ENCODE measurements at regions not wholly inside any gene's neighbourhood (a gene's known extent, or its start where the extent isn't known, plus 50 kb on each side); places are given as distances from the start of the nearest gene placed in this dataset.

- H3K27me3 Mint-ChIP-seq: no peaks in the 10 kb centered on the region
- no peak for DNase-seq
- no peak overlapping the region for H3K4me3 Mint-ChIP-seq
- H3K27ac Mint-ChIP-seq: no peak overlapping the region
- ATAC-seq: no peak
- CTCF ChIA-PET: no interaction called here
- no peaks in the 10 kb centered on the region for H3K4me1 Mint-ChIP-seq
- no peaks in the 10 kb centered on the region for H3K36me3 Mint-ChIP-seq
- peaks cover 15% of the 10 kb centered on the region for H3K9me3 Mint-ChIP-seq (ENCODE audit: low read depth)
Measured at GRCh38 chr2:4427083-4427482, 723.7 kb downstream of the DCDC2C start.

- no peak for DNase-seq
- no peak for ATAC-seq
- CTCF ChIA-PET: no interaction called here
- no peaks in the 10 kb centered on the region for H3K27me3 Mint-ChIP-seq
- no peak overlapping the region for H3K27ac Mint-ChIP-seq
- no peaks in the 10 kb centered on the region for H3K36me3 Mint-ChIP-seq
- no peak overlapping the region for H3K4me3 Mint-ChIP-seq
- peaks cover 5% of the 10 kb centered on the region for H3K9me3 Mint-ChIP-seq (ENCODE audit: low read depth)
- H3K4me1 Mint-ChIP-seq: no peaks in the 10 kb centered on the region
Measured at GRCh38 chr2:4445821-4446220, 742.4 kb downstream of the DCDC2C start.

- Mint-ChIP-seq H3K36me3 (no peaks in the 10 kb centered on the region), H3K4me1 (no peaks in the 10 kb centered on the region), H3K4me3 (no peak overlapping the region), H3K27me3 (no peaks in the 10 kb centered on the region), H3K9me3 (ENCODE audit: low read depth) (peaks cover 17% of the 10 kb centered on the region), H3K27ac (no peak overlapping the region)
- ATAC-seq: no peak
- CTCF ChIA-PET: no interaction called here
- DNase-seq: no peak
Measured at GRCh38 chr2:4454907-4455306, 751.5 kb downstream of the DCDC2C start.

- CTCF ChIA-PET: no interaction called here
- Mint-ChIP-seq H3K36me3 (no peaks in the 10 kb centered on the region), H3K4me3 (no peak overlapping the region), H3K9me3 (ENCODE audit: low read depth) (peaks cover 17% of the 10 kb centered on the region), H3K4me1 (no peaks in the 10 kb centered on the region), H3K27me3 (no peaks in the 10 kb centered on the region), H3K27ac (no peak overlapping the region)
- ATAC-seq: no peak
- DNase-seq: no peak
Measured at GRCh38 chr2:4455486-4456155, 752.2 kb downstream of the DCDC2C start.

GRCh38 chr2:4464634-4465266 is 761.4 kb downstream of the DCDC2C start:
- H3K4me3 Mint-ChIP-seq: no peak overlapping the region
- H3K36me3 Mint-ChIP-seq: no peaks in the 10 kb centered on the region
- H3K27ac Mint-ChIP-seq: no peak overlapping the region
- DNase-seq: no peak
- H3K27me3 Mint-ChIP-seq: no peaks in the 10 kb centered on the region
- H3K4me1 Mint-ChIP-seq: no peaks in the 10 kb centered on the region
- CTCF ChIA-PET: no interaction called here
- peaks cover 5% of the 10 kb centered on the region for H3K9me3 Mint-ChIP-seq (ENCODE audit: low read depth)
- ATAC-seq: no peak

GRCh38 chr2:4465671-4466070 is 762.3 kb downstream of the DCDC2C start:
- peaks cover 5% of the 10 kb centered on the region for H3K9me3 Mint-ChIP-seq (ENCODE audit: low read depth)

GRCh38 chr2:4475618-4476017 is 772.2 kb downstream of the DCDC2C start:
- H3K36me3 Mint-ChIP-seq: no peaks in the 10 kb centered on the region
- DNase-seq (no peak), ATAC-seq (no peak)
- H3K9me3 Mint-ChIP-seq (ENCODE audit: low read depth): peaks cover 16% of the 10 kb centered on the region
- H3K4me1 Mint-ChIP-seq: no peaks in the 10 kb centered on the region
- H3K4me3 Mint-ChIP-seq: no peak overlapping the region
- CTCF ChIA-PET: no interaction called here
- no peak overlapping the region for H3K27ac Mint-ChIP-seq
- H3K27me3 Mint-ChIP-seq: no peaks in the 10 kb centered on the region

More at GRCh38 chr2:4465671-4466070, 762.3 kb downstream of the DCDC2C start:
- H3K27ac Mint-ChIP-seq: no peak overlapping the region
- H3K4me3 Mint-ChIP-seq: no peak overlapping the region
- no peaks in the 10 kb centered on the region for H3K27me3 Mint-ChIP-seq
- CTCF ChIA-PET: no interaction called here
- ATAC-seq: no peak
- H3K4me1 Mint-ChIP-seq: no peaks in the 10 kb centered on the region
- no peak for DNase-seq
- no peaks in the 10 kb centered on the region for H3K36me3 Mint-ChIP-seq

- no peaks in the 10 kb centered on the region for H3K4me1 Mint-ChIP-seq
- H3K4me3 Mint-ChIP-seq: no peak overlapping the region
- H3K9me3 Mint-ChIP-seq (ENCODE audit: low read depth): peaks cover 25% of the 10 kb centered on the region
- H3K27me3 Mint-ChIP-seq: no peaks in the 10 kb centered on the region
- DNase-seq (no peak), ATAC-seq (no peak)
- H3K27ac Mint-ChIP-seq: no peak overlapping the region
- no peaks in the 10 kb centered on the region for H3K36me3 Mint-ChIP-seq
- CTCF ChIA-PET: no interaction called here
Measured at GRCh38 chr2:4483050-4483449, 779.7 kb downstream of the DCDC2C start.

- H3K36me3 Mint-ChIP-seq: no peaks in the 10 kb centered on the region
- CTCF ChIA-PET: no interaction called here
- H3K4me3 Mint-ChIP-seq: no peak overlapping the region
- no peaks in the 10 kb centered on the region for H3K4me1 Mint-ChIP-seq
- no peak overlapping the region for H3K27ac Mint-ChIP-seq
- no peaks in the 10 kb centered on the region for H3K27me3 Mint-ChIP-seq
- ATAC-seq (no peak), DNase-seq (no peak)
- H3K9me3 Mint-ChIP-seq (ENCODE audit: low read depth): peaks cover 16% of the 10 kb centered on the region
Measured at GRCh38 chr2:4486971-4487370, 783.6 kb downstream of the DCDC2C start.

- Mint-ChIP-seq H3K36me3 (no peaks in the 10 kb centered on the region), H3K4me1 (no peaks in the 10 kb centered on the region), H3K27ac (no peak overlapping the region), H3K4me3 (no peak overlapping the region), H3K27me3 (no peaks in the 10 kb centered on the region), H3K9me3 (ENCODE audit: low read depth) (peaks cover 2% of the 10 kb centered on the region)
- CTCF ChIA-PET: no interaction called here
- DNase-seq (no peak), ATAC-seq (no peak)
Measured at GRCh38 chr2:4499316-4500030, 796.1 kb downstream of the DCDC2C start.

- CTCF ChIA-PET: no interaction called here
- H3K36me3 Mint-ChIP-seq: no peaks in the 10 kb centered on the region
- no peak for DNase-seq
- no peak overlapping the region for H3K4me3 Mint-ChIP-seq
- H3K27me3 Mint-ChIP-seq: no peaks in the 10 kb centered on the region
- H3K9me3 Mint-ChIP-seq (ENCODE audit: low read depth): peaks cover 5% of the 10 kb centered on the region
- H3K4me1 Mint-ChIP-seq: no peaks in the 10 kb centered on the region
- no peak overlapping the region for H3K27ac Mint-ChIP-seq
- no peak for ATAC-seq
Measured at GRCh38 chr2:4501525-4501924, 798.1 kb downstream of the DCDC2C start.

GRCh38 chr2:4502230-4502843 is 799.0 kb downstream of the DCDC2C start:
- H3K27me3 Mint-ChIP-seq: no peaks in the 10 kb centered on the region
- no peak overlapping the region for H3K4me3 Mint-ChIP-seq
- no peak overlapping the region for H3K27ac Mint-ChIP-seq
- no peak for ATAC-seq
- no peaks in the 10 kb centered on the region for H3K4me1 Mint-ChIP-seq
- CTCF ChIA-PET: no interaction called here
- no peaks in the 10 kb centered on the region for H3K36me3 Mint-ChIP-seq
- H3K9me3 Mint-ChIP-seq (ENCODE audit: low read depth): peaks cover 7% of the 10 kb centered on the region
- no peak for DNase-seq

GRCh38 chr2:4507661-4508060 is 804.3 kb downstream of the DCDC2C start:
- Mint-ChIP-seq H3K27me3 (no peaks in the 10 kb centered on the region), H3K27ac (no peak overlapping the region), H3K4me1 (no peaks in the 10 kb centered on the region), H3K4me3 (no peak overlapping the region), H3K9me3 (ENCODE audit: low read depth) (peaks cover 21% of the 10 kb centered on the region), H3K36me3 (no peaks in the 10 kb centered on the region)
- CTCF ChIA-PET: no interaction called here
- DNase-seq (no peak), ATAC-seq (no peak)
